GM23248 (cell line): ENCODE measurements at regions not wholly inside any gene's neighbourhood (a gene's known extent, or its start where the extent isn't known, plus 50 kb on each side); places are given as distances from the start of the nearest gene placed in this dataset.

Experiments used
- DNase-seq: peaks from one replicate; pipeline ENCODE4 v3.0.0-alpha.2; 2015
- H2AFZ ChIP-seq: fragments of 200-600 bp; sonication (generic); 2 replicates; pipeline ENCODE4 v1.6.1; 2016; ENCODE audit warnings: antibody characterized with exemption
- H3F3A ChIP-seq: fragments of 200-600 bp; sonication (generic); 2 replicates; pipeline ENCODE4 v1.6.1; 2016; ENCODE audit warnings: mild to moderate bottlenecking, antibody characterized with exemption, mixed run types; ENCODE audit not compliant: insufficient read depth
- H3K27ac ChIP-seq: fragments of 200-600 bp; sonication (generic); 2 replicates; pipeline ENCODE4 v1.5.1; 2016; ENCODE audit warnings: mild to moderate bottlenecking
- H3K27me3 ChIP-seq: fragments of 200-600 bp; sonication (generic); replicated peaks from 2 replicates; pipeline ENCODE4 v1.6.1; 2016; ENCODE audit warnings: mild to moderate bottlenecking; ENCODE audit not compliant: insufficient read depth
- H3K36me3 ChIP-seq: fragments of 200-600 bp; sonication (generic); 2 replicates; pipeline ENCODE4 v1.6.1; 2016; ENCODE audit warnings: low read depth, mild to moderate bottlenecking
- H3K4me1 ChIP-seq: fragments of 200-600 bp; sonication (generic); 2 replicates; pipeline ENCODE4 v1.6.1; 2016; ENCODE audit warnings: mild to moderate bottlenecking; ENCODE audit not compliant: insufficient read depth
- H3K4me2 ChIP-seq: fragments of 200-600 bp; sonication (generic); one replicate; pipeline ENCODE4 v1.6.1; 2016; ENCODE audit warnings: mild to moderate bottlenecking; ENCODE audit not compliant: unreplicated experiment
- H3K4me3 ChIP-seq: fragments of 200-600 bp; sonication (generic); 2 replicates; pipeline ENCODE4 v1.5.1; 2016; ENCODE audit warnings: mild to moderate bottlenecking
- H3K79me2 ChIP-seq: fragments of 200-600 bp; sonication (generic); 2 replicates; pipeline ENCODE4 v1.6.1; 2016; ENCODE audit warnings: mild to moderate bottlenecking; ENCODE audit not compliant: insufficient read depth
- H3K9ac ChIP-seq: fragments of 200-600 bp; sonication (generic); 2 replicates; pipeline ENCODE4 v1.6.1; 2016; ENCODE audit warnings: mild to moderate bottlenecking
- H3K9me2 ChIP-seq: fragments of 200-600 bp; sonication (generic); 2 replicates; pipeline ENCODE4 v1.6.1; 2016; ENCODE audit warnings: mixed run types, mild to moderate bottlenecking, moderate library complexity; ENCODE audit not compliant: insufficient read depth
- H3K9me3 ChIP-seq: fragments of 200-600 bp; sonication (generic); one replicate; pipeline ENCODE4 v1.6.1; 2017; ENCODE audit warnings: low read depth
- H4K20me1 ChIP-seq: fragments of 200-600 bp; sonication (generic); 2 replicates; pipeline ENCODE4 v1.6.0; 2016; ENCODE audit not compliant: insufficient read depth
- EZH2 ChIP-seq: fragments of 200-600 bp; sonication (generic); IDR thresholded peaks from 2 replicates; pipeline ENCODE4 v1.6.1; 2018; ENCODE audit warnings: antibody characterized with exemption, mild to moderate bottlenecking; ENCODE audit not compliant: insufficient read depth, poor library complexity, severe bottlenecking
- EZH2phosphoT487 ChIP-seq: fragments of 200-600 bp; sonication (generic); IDR thresholded peaks from 2 replicates; pipeline ENCODE4 v1.6.1; 2018; ENCODE audit warnings: antibody characterized with exemption, moderate library complexity, mild to moderate bottlenecking, low read depth; ENCODE audit not compliant: insufficient read depth
- WGBS, 2 experiments: methylation state at CpG; one replicate each; pipeline ENCODE4 v1.1.6; 2015 to 2017; ENCODE audit warnings: low lambda C conversion rate in 2 of 2, low coverage in 1 of 2; ENCODE audit errors: missing lambda C conversion rate in 2 of 2; 5-methylcytosine and 5-hydroxymethylcytosine counted together
- in situ Hi-C: fragments of 300-500 bp; cut with MboI; formaldehyde crosslinking; loops from 2 replicates; pipeline ENCODE4 v1.15.0; 2020

DNA sequence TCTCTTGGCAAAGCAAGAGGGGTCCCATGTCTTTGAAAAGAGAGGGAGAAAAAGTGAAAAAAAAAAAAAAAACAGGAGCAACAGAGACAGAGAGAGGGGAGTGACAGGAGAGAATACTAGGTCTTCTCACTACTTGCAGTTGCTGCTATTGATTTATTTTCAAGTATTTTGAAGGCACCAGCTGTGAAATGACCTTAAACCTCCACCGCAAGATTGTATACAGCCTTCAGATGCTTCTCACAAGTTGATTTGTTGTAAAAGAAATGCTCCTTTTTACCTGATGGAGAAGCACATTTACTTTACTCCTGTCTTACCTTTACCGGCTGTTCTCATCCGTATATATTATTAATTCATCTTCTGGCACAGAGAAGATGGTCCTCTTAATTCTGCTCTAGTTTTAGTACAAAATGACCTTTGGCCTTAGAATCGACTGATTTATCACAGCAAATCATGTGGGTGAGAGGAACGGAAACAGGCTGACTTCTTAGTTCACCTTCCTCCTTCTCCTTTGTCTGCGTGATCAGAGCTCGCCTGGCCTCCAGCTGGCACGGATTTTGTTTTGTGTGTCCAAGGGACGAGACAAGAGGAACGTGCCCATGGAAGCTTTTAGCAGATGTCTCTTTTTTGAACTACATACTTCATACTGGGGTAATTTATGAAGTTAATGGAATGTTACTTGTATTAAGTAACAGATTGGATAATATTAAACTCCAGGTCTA, 82.4 kb upstream of the PACRGL start:
- H3K9me3 ChIP-seq: no peaks in the 10 kb centered on the region
- no peak overlapping the region for H3K9ac ChIP-seq
- no peak overlapping the region for H3K27ac ChIP-seq
- in situ Hi-C loops: no loop called here
- no peaks in the 10 kb centered on the region for H3K27me3 ChIP-seq
- H3K4me2 ChIP-seq: no peak overlapping the region
- no peaks in the 10 kb centered on the region for H3K9me2 ChIP-seq
- no peak overlapping the region for H3K4me3 ChIP-seq
- TF ChIP-seq EZH2phosphoT487 (no peak), EZH2 (no peak)
- no peaks in the 10 kb centered on the region for H3K79me2 ChIP-seq
- peaks cover 19% of the 10 kb centered on the region for H3K4me1 ChIP-seq
- peaks cover 15% of the 10 kb centered on the region for H3K36me3 ChIP-seq
- no peaks in the 10 kb centered on the region for H4K20me1 ChIP-seq
- DNase-seq: no peak
- 46 to 54% methylated on average over 10 of the region's 10 CpGs for WGBS, 2 experiments
- H2AFZ ChIP-seq: no peak overlapping the region
- H3F3A ChIP-seq: peaks cover 10% of the 10 kb centered on the region; the same call in 1 of the 2 replicates

DNA sequence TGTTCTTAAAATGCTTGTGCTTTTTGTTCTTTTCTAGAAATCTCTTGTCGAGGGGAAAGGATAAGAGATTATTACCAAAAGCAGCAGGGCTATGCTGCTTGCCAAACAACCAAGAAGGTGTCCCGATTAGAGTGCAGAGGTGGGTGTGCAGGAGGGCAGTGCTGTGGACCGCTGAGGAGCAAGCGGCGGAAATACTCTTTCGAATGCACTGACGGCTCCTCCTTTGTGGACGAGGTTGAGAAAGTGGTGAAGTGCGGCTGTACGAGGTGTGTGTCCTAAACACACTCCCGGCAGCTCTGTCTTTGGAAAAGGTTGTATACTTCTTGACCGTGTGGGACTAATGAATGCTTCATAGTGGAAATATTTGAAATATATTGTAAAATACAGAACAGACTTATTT, 81.5 kb upstream of the PACRGL start:
- peaks cover 4% of the 10 kb centered on the region; the same call in 1 of the 2 replicates for H3K9me2 ChIP-seq
- 67% methylated on average over 12 of the region's 12 CpGs for WGBS, 2 experiments

DNA sequence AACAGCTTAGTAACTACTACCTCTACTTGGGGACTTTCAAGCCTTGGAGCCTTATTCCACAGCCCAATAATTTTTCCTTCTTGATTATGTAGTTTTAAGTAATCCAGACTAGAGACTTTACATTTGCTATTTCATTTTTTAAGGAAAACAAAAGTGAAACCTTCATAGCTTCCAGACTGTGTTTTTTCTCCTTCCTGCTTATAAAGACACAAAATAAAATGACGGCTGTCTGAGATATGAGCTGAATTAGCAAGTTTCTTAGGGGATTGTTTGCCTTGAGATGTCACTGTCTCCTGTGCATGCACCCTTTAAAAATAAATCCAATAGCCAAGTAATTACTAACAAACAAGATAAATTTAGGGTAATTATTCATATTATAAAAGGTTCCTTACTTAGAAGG, 78.8 kb upstream of the PACRGL start:
- Histone ChIP-seq H3K27ac (no peak overlapping the region), H3K36me3 (peaks cover 11% of the 10 kb centered on the region), H3K4me2 (no peak overlapping the region), H4K20me1 (0 out of 2 replicates have a peak, but pooled peaks cover 2% of the 10 kb centered on the region), H3K79me2 (no peaks in the 10 kb centered on the region), H3K9ac (no peak overlapping the region), H3K9me3 (no peaks in the 10 kb centered on the region), H2AFZ (no peak overlapping the region), H3K4me1 (peaks cover 6% of the 10 kb centered on the region; the same call in 1 of the 2 replicates), H3K27me3 (no peaks in the 10 kb centered on the region), H3F3A (peaks cover 21% of the 10 kb centered on the region; the same call in 1 of the 2 replicates), H3K9me2 (peaks cover 4% of the 10 kb centered on the region; the same call in 1 of the 2 replicates), H3K4me3 (no peak overlapping the region)
- DNase-seq: no peak
- WGBS, 2 experiments: 100% methylated on average over 1 of the region's 1 CpG
- in situ Hi-C loops: no loop called here
- TF ChIP-seq EZH2 (no peak), EZH2phosphoT487 (no peak)

More for the DNA sequence above, 81.5 kb upstream of the PACRGL start:
- Histone ChIP-seq H3K27ac (no peak overlapping the region), H3K9me3 (no peaks in the 10 kb centered on the region), H3K4me1 (peaks cover 19% of the 10 kb centered on the region), H3K9ac (no peak overlapping the region), H3K27me3 (no peaks in the 10 kb centered on the region), H3K4me3 (no peak overlapping the region), H3K4me2 (no peak overlapping the region), H2AFZ (no peak overlapping the region), H3K36me3 (peaks cover 11% of the 10 kb centered on the region), H3F3A (peaks cover 17% of the 10 kb centered on the region; the same call in 1 of the 2 replicates), H3K79me2 (no peaks in the 10 kb centered on the region), H4K20me1 (0 out of 2 replicates have a peak, but pooled peaks cover 2% of the 10 kb centered on the region)
- DNase-seq: no peak
- TF ChIP-seq EZH2 (no peak), EZH2phosphoT487 (no peak)
- in situ Hi-C loops: no loop called here

DNA sequence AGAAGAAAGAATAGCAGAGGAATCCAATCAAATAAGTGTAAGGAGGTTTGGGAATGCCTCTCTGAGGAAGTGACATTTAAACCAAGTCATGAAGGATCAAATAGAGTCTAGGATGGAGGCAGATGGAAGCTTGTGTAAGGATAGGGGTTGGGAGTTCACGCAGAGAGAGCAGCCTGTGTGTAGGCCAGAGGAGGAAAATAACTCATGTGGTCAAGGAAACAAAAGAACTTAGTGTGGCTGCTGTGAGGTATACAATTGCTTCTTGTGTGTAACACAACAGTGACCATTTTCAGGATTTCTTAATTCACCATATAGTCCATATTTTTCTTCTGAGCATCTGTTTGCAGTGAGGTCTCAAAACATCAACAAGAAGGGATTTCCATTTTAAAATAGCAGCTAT, 77.6 kb upstream of the PACRGL start:
- H3K27me3 ChIP-seq: no peaks in the 10 kb centered on the region
- peaks cover 11% of the 10 kb centered on the region for H3K36me3 ChIP-seq
- no peak overlapping the region for H3K4me2 ChIP-seq
- WGBS, 2 experiments: 100% methylated on average over 1 of the region's 1 CpG
- H3K4me3 ChIP-seq: no peak overlapping the region
- no peak overlapping the region for H3K9ac ChIP-seq
- H3K27ac ChIP-seq: no peak overlapping the region
- peaks cover 6% of the 10 kb centered on the region; the same call in 1 of the 2 replicates for H3K4me1 ChIP-seq
- DNase-seq: no peak
- no peak overlapping the region for H2AFZ ChIP-seq
- no peaks in the 10 kb centered on the region for H3K9me3 ChIP-seq
- peaks cover 4% of the 10 kb centered on the region; the same call in 1 of the 2 replicates for H3K9me2 ChIP-seq
- in situ Hi-C loops: no loop called here
- 0 out of 2 replicates have a peak, but pooled peaks cover 2% of the 10 kb centered on the region for H4K20me1 ChIP-seq
- TF ChIP-seq EZH2phosphoT487 (no peak), EZH2 (no peak)
- H3K79me2 ChIP-seq: no peaks in the 10 kb centered on the region
- peaks cover 21% of the 10 kb centered on the region; the same call in 1 of the 2 replicates for H3F3A ChIP-seq
